Stomach (tissue), 8 donors: ENCODE measurements at regions not wholly inside any gene's neighbourhood (a gene's known extent, or its start where the extent isn't known, plus 50 kb on each side); places are given as distances from the start of the nearest gene placed in this dataset.

ENCODE experiments used
- DNase-seq, 2 donors: peaks; one replicate each; pipeline versions ENCODE4 v3.0.0 to v3.0.0-alpha.2; 2013 to 2019
- H3K27ac ChIP-seq, 5 donors: fragments of 200-600 bp in 4 of 5; sonication (generic) in 4 of 5; one replicate each; pipeline ENCODE4 v1.5.1; 2013 to 2019; ENCODE audit warnings: mild to moderate bottlenecking in 1 of 5, moderate library complexity in 1 of 5
- H3K27me3 ChIP-seq, 3 donors: fragments of 200-600 bp; sonication (generic); one replicate each; pipeline ENCODE4 v1.5.1; 2017 to 2019; ENCODE audit warnings: mixed run types in 1 of 3
- H3K36me3 ChIP-seq, 4 donors: fragments of 200-600 bp; sonication (generic); 1 replicate in 3 of 4; 2 replicates in 1 of 4; pipeline ENCODE4 v1.5.1; 2016 to 2019
- H3K4me1 ChIP-seq, 4 donors: fragments of 200-600 bp; sonication (generic); one replicate each; pipeline ENCODE4 v1.5.1; 2016 to 2019
- H3K4me3 ChIP-seq, 4 donors: fragments of 200-600 bp; sonication (generic) in 3 of 4; one replicate each; pipeline ENCODE4 v1.5.1; 2016 to 2019; ENCODE audit warnings: mild to moderate bottlenecking in 1 of 4
- H3K9me3 ChIP-seq, 4 donors: fragments of 200-600 bp; sonication (generic); one replicate each; pipeline ENCODE4 v1.5.1; 2016 to 2019
- CTCF ChIP-seq, 7 experiments: fragments of 450-650 bp in 4 of 7; fragments of 200-600 bp in 3 of 7; sonication (generic) in 3 of 7; IDR thresholded peaks; one replicate each; pipeline ENCODE4 v1.5.1; 2016 to 2019; ENCODE audit warnings: antibody characterized with exemption in 7 of 7, control low read depth in 2 of 7, mild to moderate bottlenecking in 1 of 7
- EP300 ChIP-seq: sonication (generic); formaldehyde crosslinking; IDR thresholded peaks from one replicate; pipeline ENCODE4 v1.6.1; 2017; ENCODE audit warnings: antibody characterized with exemption
- POLR2A ChIP-seq, 4 donors: fragments of 450-650 bp; IDR thresholded peaks; one replicate each; pipeline ENCODE4 v1.6.1; 2016; ENCODE audit warnings: antibody characterized with exemption in 4 of 4, control low read depth in 2 of 4, mild to moderate bottlenecking in 1 of 4, moderate library complexity in 1 of 4
- POLR2AphosphoS5 ChIP-seq, 3 donors: sonication (generic); formaldehyde crosslinking; IDR thresholded peaks; one replicate each; pipeline ENCODE4 v1.6.1; 2016; ENCODE audit warnings: antibody characterized with exemption in 3 of 3
- WGBS, 5 donors: extraction: QIAGEN DNeasy Blood & Tissue Kit in 3 of 5; methylation state at CpG; one replicate each; pipeline versions ENCODE4 v1.1.5 to v1.1.7; 2013 to 2018; 5-methylcytosine and 5-hydroxymethylcytosine counted together
- intact Hi-C: fragments of 100-400 bp; cut with DNase I; formaldehyde crosslinking; loops from one replicate; pipeline ENCODE4 v1.15.1; 2023; ENCODE audit warnings: low total_unique reads
- donor health status: healthy with polysubstance abuse.
- donor health status: Bipolar disorder and iron deficiency.
- donor health status: healthy.

GRCh38 chr1:229142471-229142870 is 128.4 kb upstream of the RAB4A start:
- H3K27ac ChIP-seq = no peak overlapping the region
- TF ChIP-seq EP300 (no peak), POLR2AphosphoS5 (IDR thresholded peaks at IDR 0.05) (no peak), CTCF (IDR thresholded peaks at IDR 0.05) (no peak), POLR2A (IDR thresholded peaks at IDR 0.05) (no peak)
- H3K27me3 ChIP-seq = peaks cover 0 to 17% (median 0%) of the 10 kb centered on the region in 3 donors
- H3K36me3 ChIP-seq = no peaks in the 10 kb centered on the region
- H3K4me3 ChIP-seq = no peak overlapping the region
- 70 to 82% (median 76%) methylated on average over 2 of the region's 2 CpGs for WGBS, 5 donors
- no peaks in the 10 kb centered on the region for H3K9me3 ChIP-seq
- intact Hi-C loops = no loop called here
- no peak for DNase-seq
- peaks cover 0 to 10% (median 3%) of the 10 kb centered on the region in 4 donors for H3K4me1 ChIP-seq

- Histone ChIP-seq H3K4me3 (no peak overlapping the region), H3K27me3 (peaks cover 0 to 22% (median 0%) of the 10 kb centered on the region in 3 donors), H3K9me3 (no peaks in the 10 kb centered on the region), H3K4me1 (peaks cover 0 to 20% (median 12%) of the 10 kb centered on the region in 4 donors), H3K27ac (no peak overlapping the region), H3K36me3 (no peaks in the 10 kb centered on the region)
- TF ChIP-seq EP300 = no peak
- TF ChIP-seq POLR2AphosphoS5 (IDR thresholded peaks at IDR 0.05) = no peak
- no peak for TF ChIP-seq POLR2A (IDR thresholded peaks at IDR 0.05)
- no peak for TF ChIP-seq CTCF (IDR thresholded peaks at IDR 0.05)
- peak in 1 of 2 donors; percentile 50 for DNase-seq
- 63 to 77% (median 76%) methylated on average over 9 of the region's 9 CpGs for WGBS, 5 donors
- intact Hi-C loops = no loop called here
Measured at GRCh38 chr1:229146647-229147046, 124.3 kb upstream of the RAB4A start.

GRCh38 chr1:229147072-229147471 is 123.8 kb upstream of the RAB4A start:
- Histone ChIP-seq H3K4me3 (no peak overlapping the region), H3K27ac (no peak overlapping the region), H3K36me3 (no peaks in the 10 kb centered on the region), H3K27me3 (peaks cover 0 to 22% (median 0%) of the 10 kb centered on the region in 3 donors), H3K9me3 (no peaks in the 10 kb centered on the region), H3K4me1 (peaks cover 0 to 20% (median 12%) of the 10 kb centered on the region in 4 donors)
- DNase-seq = peak in 1 of 2 donors; percentile 32
- 55 to 80% (median 79%) methylated on average over 16 of the region's 16 CpGs for WGBS, 5 donors
- intact Hi-C loops = no loop called here
- TF ChIP-seq POLR2A (IDR thresholded peaks at IDR 0.05) (no peak), CTCF (IDR thresholded peaks at IDR 0.05) (no peak), EP300 (no peak), POLR2AphosphoS5 (IDR thresholded peaks at IDR 0.05) (no peak)

GRCh38 chr1:229148041-229148671 is 122.8 kb upstream of the RAB4A start:
- H3K4me1 ChIP-seq = peaks cover 0 to 20% (median 12%) of the 10 kb centered on the region in 4 donors
- intact Hi-C loops = no loop called here
- DNase-seq = peak; percentile 40 to 83
- no peaks in the 10 kb centered on the region for H3K9me3 ChIP-seq
- WGBS, 5 donors = 20 to 49% (median 27%) methylated on average over 13 of the region's 13 CpGs
- no peak overlapping the region for H3K4me3 ChIP-seq
- H3K27ac ChIP-seq = no peak overlapping the region
- no peaks in the 10 kb centered on the region for H3K36me3 ChIP-seq
- peaks cover 0 to 22% (median 0%) of the 10 kb centered on the region in 3 donors for H3K27me3 ChIP-seq
- TF ChIP-seq EP300 (no peak), CTCF (IDR thresholded peaks at IDR 0.05) (no peak), POLR2AphosphoS5 (IDR thresholded peaks at IDR 0.05) (no peak), POLR2A (IDR thresholded peaks at IDR 0.05) (no peak)
